HFF-Myc (cell line): ENCODE measurements at regions not wholly inside any gene's neighbourhood (a gene's known extent, or its start where the extent isn't known, plus 50 kb on each side); places are given as distances from the start of the nearest gene placed in this dataset.

Source experiments
- DNase-seq: peaks from one replicate; pipeline ENCODE4 v3.0.0-alpha.2; 2011; ENCODE audit warnings: low read depth; ENCODE audit errors: extremely low read depth
- H3K4me3 ChIP-seq: replicated peaks from 2 replicates; pipeline ENCODE4 v1.5.1; 2011; ENCODE audit warnings: low read depth, mild to moderate bottlenecking, control low read depth, low read length
- TF ChIP-seq, protein P1 (sequence below): IDR thresholded peaks from 2 replicates; pipeline ENCODE4 v1.5.1; 2012; ENCODE audit warnings: mild to moderate bottlenecking, low read depth, low read length, control low read depth; ENCODE audit errors: missing control alignments

DNA sequence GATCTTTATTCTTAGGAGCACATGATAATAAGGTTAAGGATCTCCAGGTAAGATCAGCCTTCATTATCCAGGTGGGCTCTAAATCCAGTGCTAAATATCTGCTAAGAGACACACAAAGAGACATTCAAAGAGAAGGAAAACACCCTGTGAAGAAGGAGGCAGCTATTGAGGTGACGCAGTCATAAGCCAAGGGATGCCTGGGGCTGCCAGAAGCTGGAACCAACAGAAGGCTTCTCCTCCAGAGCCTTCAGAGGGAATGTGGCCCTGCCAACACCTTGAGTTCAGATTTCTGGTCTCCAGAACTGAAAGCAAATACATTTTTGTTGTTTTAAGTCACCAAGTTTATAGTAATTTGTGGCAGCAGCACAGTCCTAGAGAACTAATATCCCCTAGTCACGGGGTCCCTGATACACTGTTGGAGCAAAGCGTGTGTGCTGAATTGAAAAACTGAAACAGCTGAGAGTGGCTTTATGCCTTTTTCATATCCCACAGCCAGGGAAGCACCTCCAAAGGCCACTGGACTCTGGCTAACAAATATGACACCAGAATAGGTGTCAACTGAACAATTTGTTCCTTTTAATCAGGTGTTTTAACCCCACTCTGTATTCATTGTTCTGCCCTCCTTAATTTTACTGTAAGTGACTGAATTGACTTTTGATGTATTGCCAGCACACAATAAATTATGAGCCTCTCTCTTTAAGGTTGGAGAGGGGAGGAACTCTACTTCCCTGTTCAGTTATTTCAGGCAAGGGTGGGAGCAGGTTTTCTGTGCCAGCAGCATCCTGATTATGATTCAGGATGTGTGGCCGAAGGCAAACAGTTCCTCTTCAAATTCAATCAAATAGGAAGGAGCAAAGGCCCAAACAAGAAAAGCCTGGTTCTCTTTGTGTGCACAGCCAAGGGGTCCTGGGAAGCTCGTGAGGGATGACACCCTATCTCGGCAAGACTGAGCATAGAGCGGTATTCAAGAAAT is 151.8 kb upstream of the HES1 start:
- DNase-seq = no peak
- H3K4me3 ChIP-seq = no peak overlapping the region
- TF ChIP-seq, protein P1, sequence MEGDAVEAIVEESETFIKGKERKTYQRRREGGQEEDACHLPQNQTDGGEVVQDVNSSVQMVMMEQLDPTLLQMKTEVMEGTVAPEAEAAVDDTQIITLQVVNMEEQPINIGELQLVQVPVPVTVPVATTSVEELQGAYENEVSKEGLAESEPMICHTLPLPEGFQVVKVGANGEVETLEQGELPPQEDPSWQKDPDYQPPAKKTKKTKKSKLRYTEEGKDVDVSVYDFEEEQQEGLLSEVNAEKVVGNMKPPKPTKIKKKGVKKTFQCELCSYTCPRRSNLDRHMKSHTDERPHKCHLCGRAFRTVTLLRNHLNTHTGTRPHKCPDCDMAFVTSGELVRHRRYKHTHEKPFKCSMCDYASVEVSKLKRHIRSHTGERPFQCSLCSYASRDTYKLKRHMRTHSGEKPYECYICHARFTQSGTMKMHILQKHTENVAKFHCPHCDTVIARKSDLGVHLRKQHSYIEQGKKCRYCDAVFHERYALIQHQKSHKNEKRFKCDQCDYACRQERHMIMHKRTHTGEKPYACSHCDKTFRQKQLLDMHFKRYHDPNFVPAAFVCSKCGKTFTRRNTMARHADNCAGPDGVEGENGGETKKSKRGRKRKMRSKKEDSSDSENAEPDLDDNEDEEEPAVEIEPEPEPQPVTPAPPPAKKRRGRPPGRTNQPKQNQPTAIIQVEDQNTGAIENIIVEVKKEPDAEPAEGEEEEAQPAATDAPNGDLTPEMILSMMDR = no peak

DNA sequence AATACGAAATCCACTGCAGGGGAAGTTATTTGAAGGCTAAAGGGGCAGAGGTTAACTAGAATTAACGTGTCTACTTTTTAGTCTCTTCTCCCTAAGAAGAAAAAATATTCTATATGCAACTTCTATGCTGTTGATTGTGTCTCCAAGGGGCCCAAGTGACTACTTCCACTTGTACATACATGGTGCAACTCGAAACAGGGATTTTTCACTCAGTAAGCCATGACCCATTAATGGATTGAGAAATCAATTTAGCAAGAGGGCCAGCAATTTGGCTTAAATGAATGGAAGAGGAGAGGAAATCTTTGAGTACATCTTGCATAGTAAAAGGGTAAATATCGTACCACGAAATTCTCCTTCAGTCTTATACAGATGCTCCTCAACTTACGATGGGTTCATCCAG is 151.1 kb upstream of the HES1 start:
- H3K4me3 ChIP-seq = no peak overlapping the region
- TF ChIP-seq, protein P1 = no peak
- DNase-seq = no peak

DNA sequence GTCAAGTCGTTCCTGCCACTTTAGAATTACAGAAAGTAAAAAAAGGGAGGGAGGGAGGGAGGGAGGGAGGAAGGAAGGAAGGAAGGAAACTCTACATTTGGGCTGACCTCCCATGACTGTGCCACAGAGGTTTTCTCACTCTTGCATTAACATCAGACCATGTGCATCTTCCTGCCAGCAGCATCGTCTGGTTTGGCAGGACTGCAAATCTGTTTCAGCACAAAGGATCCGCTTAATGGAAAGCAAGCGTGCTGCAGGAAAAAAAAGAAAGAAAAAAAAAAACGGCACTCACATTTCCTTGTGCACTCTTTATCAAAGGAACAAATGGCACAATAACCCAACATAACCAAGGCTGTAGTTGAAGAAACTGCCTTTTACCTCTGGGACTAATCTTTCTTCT is 148.8 kb upstream of the HES1 start:
- no peak overlapping the region for H3K4me3 ChIP-seq
- TF ChIP-seq, protein P1 = no peak
- no peak for DNase-seq

- TF ChIP-seq, protein P1 = no peak
- no peak overlapping the region for H3K4me3 ChIP-seq
- DNase-seq = no peak
Observed at GRCh38 chr3:193989186-193989585, 146.8 kb upstream of the HES1 start.

DNA sequence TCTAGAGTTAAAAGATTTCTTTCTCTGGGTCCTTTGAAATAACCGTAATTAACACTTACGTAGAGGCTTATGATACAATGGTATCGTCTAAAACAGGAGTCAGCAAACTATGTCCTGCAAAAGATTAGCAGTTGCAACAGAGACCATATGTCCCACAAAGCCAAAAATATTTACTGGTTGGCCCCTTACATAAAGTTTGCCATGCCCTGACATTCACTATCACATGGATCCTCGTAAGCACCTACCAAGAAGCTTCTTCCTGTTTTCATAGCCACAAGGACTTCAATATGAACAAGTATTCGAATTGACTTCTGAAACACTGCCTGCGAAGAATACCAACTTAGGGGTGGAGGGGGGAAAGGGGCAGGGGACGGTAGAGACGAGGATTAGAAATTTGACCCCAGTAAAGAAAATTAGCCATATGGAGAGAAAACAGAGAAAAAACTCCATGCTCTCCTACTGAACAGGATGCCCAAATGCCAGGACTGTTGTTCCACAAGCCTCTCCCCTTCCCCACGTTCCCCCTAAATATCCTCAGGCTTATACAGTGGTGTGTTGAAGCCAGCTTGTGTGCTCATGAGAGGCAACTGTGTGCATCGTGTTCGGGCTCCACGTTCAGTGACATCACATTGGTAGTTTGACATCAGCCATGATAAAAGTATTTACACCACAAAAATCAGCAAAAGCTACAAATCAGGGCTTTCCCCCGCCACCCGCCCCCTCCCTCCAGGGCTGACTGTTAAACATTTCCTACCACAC is 144.1 kb upstream of the HES1 start:
- TF ChIP-seq, protein P1 = no peak
- DNase-seq = no peak
- no peak overlapping the region for H3K4me3 ChIP-seq

DNA sequence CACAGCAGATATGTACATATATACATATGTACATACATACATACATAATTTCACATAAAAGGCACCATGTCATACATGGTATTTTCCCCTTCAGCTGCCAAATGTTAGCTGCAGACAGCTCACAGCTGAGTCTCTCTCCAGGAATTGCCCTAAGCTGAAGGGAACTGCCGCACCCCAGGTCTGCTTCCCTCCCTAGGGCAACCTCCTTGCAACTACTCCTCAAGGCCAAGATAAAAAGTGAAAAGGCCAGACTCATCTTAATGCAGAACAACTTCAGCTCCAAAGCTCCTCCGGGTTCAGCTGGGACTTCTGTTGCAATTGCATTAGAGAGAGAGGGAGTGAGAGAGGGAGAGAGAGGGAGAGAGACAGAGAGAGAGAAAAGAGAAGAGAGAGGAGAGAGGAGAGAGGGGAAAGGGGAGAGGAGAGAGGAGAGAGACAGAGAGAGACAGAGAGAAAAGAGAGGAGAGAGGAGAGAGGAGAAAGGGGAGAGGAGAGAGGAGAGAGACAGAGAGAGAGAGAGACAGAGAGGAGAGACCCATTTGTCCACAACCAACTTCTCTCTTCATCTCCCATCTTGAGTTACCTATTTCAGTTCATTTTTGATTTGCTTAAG is 143.4 kb upstream of the HES1 start:
- TF ChIP-seq, protein P1 = no peak
- no peak overlapping the region for H3K4me3 ChIP-seq
- no peak for DNase-seq
